NCI-H128 (cell line): ENCODE measurements at regions not wholly inside any gene's neighbourhood (a gene's known extent, or its start where the extent isn't known, plus 50 kb on each side); places are given as distances from the start of the nearest gene placed in this dataset.
"Not testable (repeated sequence)": the region's sequence is repeated elsewhere in the genome, so short reads cannot be mapped to it uniquely, and the experiment has no call there.

Source experiments
- DNase-seq: peaks from one replicate; lab custom pipeline; 2025; ENCODE audit not compliant: unreplicated experiment; lab: John Stamatoyannopoulos, UW

- DNase-seq = no peak
Measured at GRCh38 chr12:83763425-83763824, 1076.7 kb downstream of the TMTC2 start.

GRCh38 chr12:83759906-83760305 lies 1073.2 kb downstream of the TMTC2 start:
- DNase-seq = no peak

GRCh38 chr12:83758888-83759631 lies 1072.4 kb downstream of the TMTC2 start:
- no peak for DNase-seq

GRCh38 chr12:83753904-83754303 lies 1067.2 kb downstream of the TMTC2 start:
- no peak for DNase-seq

- no peak for DNase-seq
Measured at GRCh38 chr12:83753205-83753604, 1066.5 kb downstream of the TMTC2 start.

- no peak for DNase-seq
Measured at GRCh38 chr12:83739607-83740006, 1052.9 kb downstream of the TMTC2 start.

- no peak for DNase-seq
Measured at GRCh38 chr12:83710851-83711250, 1024.1 kb downstream of the TMTC2 start.

GRCh38 chr12:83709899-83710298 lies 1023.2 kb downstream of the TMTC2 start:
- no peak for DNase-seq

- no peak for DNase-seq
Measured at GRCh38 chr12:83700838-83701237, 1014.1 kb downstream of the TMTC2 start.

GRCh38 chr12:83696311-83696710 lies 1009.6 kb downstream of the TMTC2 start:
- DNase-seq = not testable (repeated sequence)

GRCh38 chr12:83691730-83692129 lies 1005.0 kb downstream of the TMTC2 start:
- no peak for DNase-seq

- no peak for DNase-seq
Measured at GRCh38 chr12:83690465-83690864, 1003.8 kb downstream of the TMTC2 start.

GRCh38 chr12:83689333-83689732 lies 1002.6 kb downstream of the TMTC2 start:
- DNase-seq = no peak

GRCh38 chr12:83676781-83677295 lies 990.1 kb downstream of the TMTC2 start:
- no peak for DNase-seq

- DNase-seq = no peak
Measured at GRCh38 chr12:83666690-83667089, 980.0 kb downstream of the TMTC2 start.

- DNase-seq = no peak
Measured at GRCh38 chr12:83665634-83666218, 979.0 kb downstream of the TMTC2 start.

- peak; percentile 85 for DNase-seq
Measured at GRCh38 chr12:83664650-83665049, 977.9 kb downstream of the TMTC2 start.

- no peak for DNase-seq
Measured at GRCh38 chr12:83660727-83661358, 974.1 kb downstream of the TMTC2 start.

- no peak for DNase-seq
Measured at GRCh38 chr12:83659321-83659720, 972.6 kb downstream of the TMTC2 start.

- no peak for DNase-seq
Measured at GRCh38 chr12:83656004-83656403, 969.3 kb downstream of the TMTC2 start.

- DNase-seq = no peak
Measured at GRCh38 chr12:83642205-83642604, 955.5 kb downstream of the TMTC2 start.

- no peak for DNase-seq
Measured at GRCh38 chr12:83641789-83642188, 955.1 kb downstream of the TMTC2 start.
